Left renal pelvis (tissue), 4 donors: ENCODE measurements at regions not wholly inside any gene's neighbourhood (a gene's known extent, or its start where the extent isn't known, plus 50 kb on each side); places are given as distances from the start of the nearest gene placed in this dataset.

ENCODE experiments used
- DNase-seq, 4 donors: peaks; one replicate each; pipeline ENCODE4 v3.0.0-alpha.2; 2013; ENCODE audit warnings: low read depth in 4 of 4, low spot score in 3 of 4

DNA sequence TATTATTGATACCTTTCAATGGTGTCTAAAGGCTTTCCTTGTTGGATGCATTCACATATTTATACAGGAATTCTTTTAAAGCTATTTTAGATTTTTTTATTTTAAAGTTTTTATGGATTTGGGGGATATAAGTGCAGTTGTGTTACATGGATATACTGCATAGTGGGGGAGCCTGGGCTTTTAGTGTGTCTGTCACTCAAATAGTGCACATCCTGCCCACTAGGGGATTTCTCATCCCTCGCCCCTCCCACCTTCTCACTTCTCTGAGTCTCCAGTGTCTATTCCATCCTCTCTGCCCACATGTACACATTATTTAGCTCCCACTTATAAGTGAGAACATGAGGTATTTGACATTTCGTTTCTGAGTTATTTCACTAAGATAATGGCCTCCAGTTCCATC, 154.0 kb upstream of the MKI67 start:
- DNase-seq, result no peak

DNA sequence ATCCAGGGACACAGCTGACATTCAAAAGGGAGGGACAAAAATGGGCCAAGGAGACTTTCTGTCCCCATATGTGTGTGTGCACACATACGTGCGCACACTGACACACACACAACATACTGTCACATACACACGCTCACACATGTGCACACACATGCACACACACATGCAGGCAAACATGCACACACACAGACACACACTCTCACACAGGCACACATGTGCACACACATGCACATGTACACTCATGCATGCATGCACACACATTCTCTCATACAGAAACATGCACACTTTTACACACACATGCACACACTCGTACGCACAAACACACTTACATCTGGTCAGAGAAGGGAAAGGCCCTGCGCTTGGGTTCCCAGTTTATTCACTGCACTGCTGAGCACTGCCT, 155.1 kb upstream of the MKI67 start:
- no peak for DNase-seq

DNA sequence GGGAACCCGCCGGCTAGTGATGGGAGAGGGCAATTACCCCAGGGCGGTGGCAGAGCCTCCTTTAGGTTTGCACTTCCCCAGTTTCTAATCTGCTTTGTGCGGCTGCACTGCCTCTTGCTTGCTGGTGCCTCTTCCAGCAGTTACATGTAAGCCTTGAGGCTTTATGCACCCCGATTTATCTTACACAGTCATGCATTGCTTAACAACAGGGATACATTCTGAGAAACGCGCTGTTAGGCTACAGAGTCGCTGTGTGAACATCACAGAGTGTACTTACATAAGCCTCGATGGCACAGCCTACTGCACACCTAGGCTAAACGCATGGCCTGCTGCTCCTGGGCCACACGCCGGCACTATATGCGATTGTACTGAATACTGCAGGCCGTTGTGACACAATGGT, 155.6 kb upstream of the MKI67 start:
- DNase-seq, result no peak

DNA sequence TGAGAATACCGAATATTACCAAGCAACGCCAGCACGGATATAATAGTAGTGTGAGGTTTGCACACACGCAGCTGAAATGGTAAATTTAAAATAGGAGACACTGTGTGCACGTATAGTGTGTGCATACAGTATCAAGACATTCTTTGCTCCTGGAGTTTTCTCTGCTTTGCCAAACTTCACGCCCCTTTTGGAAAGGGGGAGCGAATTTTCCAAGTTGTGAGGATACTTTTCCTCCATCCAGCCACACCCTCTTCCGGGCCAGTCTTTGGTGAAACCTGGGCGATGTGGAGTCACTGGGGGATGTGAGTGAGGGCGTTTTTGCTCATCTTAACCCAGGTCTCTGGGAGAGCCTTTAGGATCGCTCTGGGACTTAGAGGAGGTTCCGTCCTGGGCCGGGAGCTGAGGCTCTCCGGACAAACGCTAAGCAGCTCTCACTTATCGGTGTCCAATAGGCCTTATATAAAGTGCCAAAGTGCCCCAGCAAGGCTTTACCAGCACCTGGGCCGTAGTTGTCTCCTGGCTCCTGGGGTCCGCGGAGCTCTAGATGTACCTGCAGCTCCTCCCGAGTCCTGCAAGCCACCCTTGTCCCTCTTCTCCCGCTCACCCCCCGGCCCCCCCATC, 160.0 kb upstream of the MKI67 start:
- no peak for DNase-seq

DNA sequence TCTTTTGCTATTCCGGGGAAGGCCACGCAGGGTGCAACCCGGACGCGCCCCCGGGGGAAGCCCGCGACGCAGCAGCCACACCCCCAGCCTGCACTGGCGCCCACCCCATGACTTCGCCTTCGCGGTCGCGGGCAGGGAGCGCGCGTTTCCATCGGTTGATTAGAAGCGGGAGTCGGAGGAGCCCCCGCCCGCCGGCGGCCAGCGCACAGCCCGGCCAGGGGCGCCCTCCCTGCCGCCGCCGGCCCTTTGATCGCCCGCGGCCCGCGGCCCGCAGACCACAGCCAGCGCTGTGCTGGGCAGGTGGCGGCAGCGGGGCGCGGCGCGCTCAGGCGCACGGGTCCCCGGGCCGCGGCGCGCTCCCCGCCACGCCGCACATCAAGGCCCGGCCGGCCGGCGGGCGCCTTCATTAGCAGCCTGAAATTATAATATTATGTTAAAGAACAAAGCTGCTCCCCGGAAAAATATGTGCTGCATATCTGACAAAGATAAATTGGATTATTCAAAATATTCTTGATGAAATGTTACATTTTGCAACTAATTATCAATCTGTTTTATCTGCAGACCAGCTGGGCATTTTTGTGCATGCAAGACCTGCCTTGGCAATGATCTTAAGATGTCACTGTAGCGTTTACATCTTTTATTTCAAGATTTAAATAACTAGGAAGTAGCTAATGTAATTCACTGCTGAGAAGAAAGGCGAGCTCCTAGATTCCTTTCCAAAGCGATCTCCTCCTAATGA, 160.7 kb upstream of the MKI67 start:
- DNase-seq, result no peak

DNA sequence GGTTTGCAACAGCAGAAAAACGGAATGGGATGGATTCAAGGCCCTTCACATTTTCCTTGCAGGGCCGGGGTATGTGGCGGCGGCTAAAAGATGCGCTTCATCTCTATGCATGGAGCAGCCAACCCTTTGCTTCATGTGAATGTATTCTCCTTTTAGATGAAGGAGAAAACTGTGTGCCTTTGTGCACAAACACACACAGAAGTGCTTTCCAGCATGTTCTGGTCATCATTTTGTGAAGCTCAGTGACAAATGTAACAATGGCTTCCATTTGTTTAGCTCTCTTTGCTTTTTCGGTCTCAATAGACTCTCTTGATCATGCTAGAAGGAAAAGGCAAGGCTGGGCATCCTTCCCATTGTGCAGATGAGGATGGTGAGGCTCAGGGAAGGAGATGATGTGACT, 161.7 kb upstream of the MKI67 start:
- no peak for DNase-seq

DNA sequence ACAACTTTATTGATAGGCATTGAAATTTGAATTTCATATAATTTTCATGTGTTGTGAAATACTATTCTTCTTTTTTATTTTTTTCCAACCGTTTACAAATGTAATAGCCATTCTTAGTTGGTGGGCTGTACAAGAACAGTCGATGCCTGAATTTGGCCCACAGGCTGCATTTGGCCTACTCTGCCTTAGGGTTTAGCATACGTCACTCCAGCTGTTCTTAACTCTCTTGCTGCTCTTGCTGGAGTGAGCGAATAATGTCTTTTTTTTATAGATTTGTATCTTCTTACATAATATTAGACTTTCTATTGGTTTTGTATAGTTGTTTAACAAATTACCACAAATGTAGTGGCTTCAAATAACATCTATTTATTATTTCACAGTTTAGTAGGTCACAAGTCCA, 163.4 kb upstream of the MKI67 start:
- DNase-seq, result no peak

DNA sequence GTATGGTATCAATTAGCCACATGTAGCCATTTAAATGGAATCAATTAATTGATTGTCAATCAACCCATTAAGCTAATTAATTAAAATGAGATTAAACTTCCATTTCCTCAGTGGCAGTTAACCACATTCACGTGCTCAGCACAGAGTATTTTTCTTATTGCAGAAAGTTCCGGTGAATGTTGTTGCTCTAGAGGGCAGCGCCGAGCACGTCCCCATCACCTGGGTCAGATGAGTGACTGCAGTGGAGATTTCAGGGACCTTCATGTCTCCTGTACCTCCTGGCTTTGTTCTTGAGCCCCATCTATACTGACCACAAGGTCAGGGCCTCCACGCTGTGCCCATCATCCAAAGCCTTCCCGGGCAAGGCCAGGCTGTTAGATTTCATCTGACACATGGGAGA, 168.8 kb upstream of the MKI67 start:
- DNase-seq, result no peak

DNA sequence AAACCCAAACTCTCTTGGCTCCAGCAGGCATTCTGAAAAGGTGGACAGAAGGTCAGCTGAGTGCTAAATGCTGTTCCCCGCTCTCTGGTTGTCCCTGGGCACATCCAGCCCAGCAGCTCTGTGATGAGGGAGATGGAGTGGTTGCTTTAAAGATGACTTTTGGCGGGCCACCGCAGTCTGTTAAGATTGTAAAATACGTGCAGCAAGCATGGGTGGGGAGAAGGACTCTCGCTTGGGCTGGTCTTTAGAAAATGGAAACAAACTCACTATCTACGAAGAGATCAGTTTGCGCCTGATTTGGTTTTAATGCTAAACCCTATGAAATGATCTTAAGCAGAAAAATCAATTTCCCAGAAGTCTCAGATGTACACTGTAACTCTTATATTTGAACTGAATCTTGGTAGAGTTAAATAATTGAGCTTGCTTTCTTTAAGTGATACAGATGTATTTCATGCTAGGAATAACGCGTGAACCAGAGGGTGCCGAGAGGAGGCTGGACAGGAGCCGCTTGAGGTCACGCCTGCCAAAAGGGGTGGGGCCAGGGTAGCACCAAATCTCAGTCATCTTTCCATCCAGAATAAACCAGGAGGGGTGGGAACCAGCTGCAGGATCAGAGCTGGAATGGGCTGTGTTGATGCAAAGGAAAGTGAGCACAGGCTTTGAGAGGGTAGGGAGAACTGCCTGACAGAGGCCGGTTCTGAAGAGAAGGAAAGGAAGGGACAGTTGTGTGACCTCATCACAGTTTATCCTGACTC, 170.2 kb upstream of the MKI67 start:
- DNase-seq, result no peak

DNA sequence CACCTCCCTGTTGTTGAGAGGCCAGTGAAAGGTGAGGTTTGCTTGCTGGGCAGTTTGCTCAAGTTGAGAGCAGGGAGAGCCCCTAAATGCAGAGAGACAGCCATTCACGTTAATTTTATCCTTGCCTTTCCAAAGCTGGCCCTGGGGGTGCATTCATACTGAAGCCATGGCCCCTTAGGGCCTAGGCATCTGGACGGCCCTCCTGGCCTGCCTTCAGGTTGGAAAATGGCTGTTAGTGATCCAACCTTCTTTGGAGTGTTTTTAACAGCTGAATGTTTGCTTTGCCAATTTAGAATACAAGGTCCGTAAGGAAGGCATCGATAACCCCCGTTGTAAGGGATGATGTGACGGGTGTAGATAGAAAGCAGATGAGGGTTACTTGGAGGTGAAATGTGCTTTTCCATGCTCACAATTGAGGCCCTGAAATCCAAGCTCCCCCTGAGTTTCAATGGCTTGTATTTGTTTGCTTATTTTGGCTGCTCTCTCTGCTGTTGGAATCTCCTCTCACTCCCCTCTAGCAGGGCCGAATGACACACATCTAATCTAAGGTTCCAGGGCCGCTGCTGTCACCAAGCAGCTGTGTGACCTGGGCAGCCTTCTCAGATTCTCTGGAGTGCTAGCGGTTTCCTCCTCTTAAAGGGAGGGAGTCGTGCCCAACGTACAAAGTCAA, 171.6 kb upstream of the MKI67 start:
- DNase-seq, result peak in 1 of 4 donors; percentile 32

DNA sequence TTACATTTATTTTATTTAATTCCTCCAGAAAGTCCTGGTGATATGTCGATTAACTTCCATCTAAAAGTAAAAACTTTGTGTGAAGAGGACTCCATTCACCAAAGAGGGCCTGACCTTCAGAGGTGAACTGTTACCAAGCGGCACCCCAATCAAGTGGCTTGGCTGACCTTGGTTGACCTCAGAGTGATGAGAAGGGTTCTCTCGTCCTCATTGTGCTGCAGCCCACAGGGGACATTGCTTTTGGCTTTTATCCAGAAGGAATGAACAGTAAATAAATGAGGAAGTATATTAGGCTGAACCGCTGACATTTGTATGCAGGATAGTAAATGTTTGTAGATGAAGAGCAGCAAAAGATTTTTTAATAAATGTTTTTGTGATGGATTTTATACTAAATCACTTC, 172.4 kb upstream of the MKI67 start:
- DNase-seq, result no peak

DNA sequence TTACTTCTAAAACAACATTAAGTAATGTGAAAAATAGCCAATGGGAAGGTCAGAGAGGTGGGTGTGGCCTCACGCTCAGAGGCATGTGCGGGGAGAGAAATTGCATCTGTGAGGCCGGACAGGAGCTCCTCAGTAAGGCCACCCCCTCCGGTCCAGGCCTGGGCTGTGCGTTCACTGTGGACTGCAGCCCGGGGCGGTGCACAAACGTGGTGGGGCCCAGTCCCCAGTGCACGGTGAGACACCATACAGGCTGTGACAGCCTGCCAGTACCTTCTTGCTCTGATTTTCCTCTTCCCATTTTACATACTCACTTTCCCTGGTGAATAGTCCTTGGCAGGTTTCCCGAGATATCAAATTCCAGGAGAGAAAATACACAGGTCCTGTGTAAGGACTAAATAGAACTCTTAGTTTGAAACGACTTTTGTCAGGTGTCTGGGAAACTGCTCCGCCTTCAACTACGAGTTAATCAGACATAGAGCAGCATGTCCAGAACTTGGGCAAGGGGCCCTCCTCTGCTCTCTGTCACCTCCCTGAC, 174.1 kb upstream of the MKI67 start:
- DNase-seq, result no peak

DNA sequence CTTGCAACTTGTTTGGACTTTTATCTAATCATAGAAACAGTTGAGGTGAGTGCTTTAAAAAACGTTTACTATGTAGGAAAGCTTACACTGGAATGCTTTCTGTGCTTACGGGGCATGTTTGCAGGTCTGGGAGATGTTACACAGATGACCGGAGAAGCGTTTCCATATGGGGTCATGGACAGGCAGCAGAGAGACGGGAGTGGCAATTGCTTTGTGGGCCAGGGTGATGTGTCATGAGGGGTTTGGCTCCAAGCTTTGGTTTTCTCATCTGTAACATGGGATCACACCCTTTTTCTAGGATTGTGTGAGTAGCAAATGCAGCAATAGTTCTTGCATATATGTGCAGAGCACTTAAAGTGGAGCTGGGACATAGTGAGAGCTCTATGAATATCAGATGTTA, 174.8 kb upstream of the MKI67 start:
- DNase-seq, result no peak

DNA sequence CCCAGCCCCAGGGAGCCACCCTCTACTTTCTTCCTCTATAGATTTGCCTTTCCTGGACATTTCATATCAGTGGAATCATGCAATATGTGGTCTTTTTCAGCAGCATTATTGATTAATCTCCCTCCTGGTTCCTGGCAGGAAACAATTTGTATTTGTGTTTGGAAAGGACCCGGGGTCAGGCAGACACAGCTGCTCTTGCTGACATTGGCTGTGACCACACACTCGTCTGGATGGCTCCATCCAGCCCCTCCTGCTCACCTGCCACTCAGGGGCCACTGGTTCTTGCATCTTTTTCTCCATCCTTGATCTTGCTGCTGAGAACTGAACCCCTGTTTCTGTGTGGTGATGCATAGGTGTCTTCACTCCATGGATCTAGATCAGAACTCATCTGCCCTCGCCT, 176.6 kb upstream of the MKI67 start:
- DNase-seq, result no peak

DNA sequence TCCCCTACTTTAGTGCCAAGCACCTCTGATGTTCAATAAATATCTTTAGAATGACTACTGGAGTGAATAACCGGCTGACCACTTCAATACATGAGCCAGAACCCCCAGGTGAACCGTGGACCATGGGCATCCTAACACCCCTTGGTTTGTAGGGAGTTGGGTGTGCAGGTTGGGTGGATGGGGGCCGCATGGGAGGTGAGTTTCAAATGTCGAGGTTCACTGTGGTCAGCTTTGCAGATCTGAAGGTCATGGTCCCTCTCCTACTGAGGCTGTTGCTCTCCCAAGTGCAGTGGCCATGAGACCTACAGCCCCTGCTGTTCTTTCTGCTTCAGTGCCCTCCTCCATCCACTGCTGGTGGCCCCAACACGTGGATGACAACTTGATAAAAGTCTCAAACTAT, 178.0 kb upstream of the MKI67 start:
- DNase-seq, result no peak

DNA sequence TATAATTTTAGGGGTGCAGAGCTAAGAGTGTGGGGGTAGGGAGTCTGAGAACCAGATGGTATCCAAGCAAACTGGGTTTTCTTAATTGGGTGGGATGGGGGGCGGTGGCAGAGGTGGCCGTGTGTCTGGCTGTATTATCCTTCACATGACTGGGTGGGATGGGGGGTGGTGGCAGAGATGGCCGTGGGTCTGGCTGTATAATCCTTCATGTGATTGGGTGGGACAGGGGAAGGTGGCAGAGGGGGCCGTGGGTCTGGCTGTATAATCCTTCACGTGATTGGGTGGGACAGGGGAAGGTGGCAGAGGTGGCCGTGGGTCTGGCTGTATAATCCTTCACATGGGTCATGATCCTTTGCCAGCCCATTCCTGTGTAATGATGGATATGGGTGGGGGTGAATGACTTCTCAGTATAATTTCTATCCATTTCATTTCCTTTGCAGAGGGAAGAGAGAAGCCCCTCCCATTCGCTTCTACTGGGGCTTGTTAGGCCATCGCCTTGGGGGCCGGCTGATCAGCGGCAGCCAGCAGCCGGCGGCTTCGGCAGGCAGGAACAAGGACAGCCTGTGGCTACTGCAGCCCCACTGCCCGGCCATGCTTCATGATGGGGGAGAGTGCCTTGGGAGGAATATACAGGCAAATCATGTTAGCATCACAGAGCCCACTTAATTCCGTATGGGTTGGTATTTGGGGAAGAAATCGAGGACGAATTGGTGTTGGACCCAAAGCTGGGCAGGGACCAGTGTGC, 179.6 kb upstream of the MKI67 start:
- DNase-seq, result no peak

DNA sequence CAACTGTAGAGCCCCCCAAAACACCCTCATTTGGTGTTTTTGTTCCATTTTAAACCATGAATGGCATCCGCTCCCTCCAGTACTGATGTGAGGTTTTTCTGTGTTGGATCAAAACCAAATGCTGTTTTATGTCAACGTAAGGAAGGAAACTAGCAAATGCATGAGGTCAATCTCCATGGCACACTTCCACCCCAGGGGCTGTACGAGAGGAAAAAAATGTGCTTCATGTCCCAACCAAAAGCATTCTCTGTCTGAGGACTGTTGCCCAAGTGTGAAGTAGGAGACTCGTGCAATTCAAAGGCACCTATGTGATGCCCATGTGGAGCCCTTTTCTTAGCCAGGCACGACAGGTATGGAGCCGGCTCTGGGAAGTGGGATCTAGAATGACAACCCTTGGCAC, 180.3 kb upstream of the MKI67 start:
- no peak for DNase-seq

DNA sequence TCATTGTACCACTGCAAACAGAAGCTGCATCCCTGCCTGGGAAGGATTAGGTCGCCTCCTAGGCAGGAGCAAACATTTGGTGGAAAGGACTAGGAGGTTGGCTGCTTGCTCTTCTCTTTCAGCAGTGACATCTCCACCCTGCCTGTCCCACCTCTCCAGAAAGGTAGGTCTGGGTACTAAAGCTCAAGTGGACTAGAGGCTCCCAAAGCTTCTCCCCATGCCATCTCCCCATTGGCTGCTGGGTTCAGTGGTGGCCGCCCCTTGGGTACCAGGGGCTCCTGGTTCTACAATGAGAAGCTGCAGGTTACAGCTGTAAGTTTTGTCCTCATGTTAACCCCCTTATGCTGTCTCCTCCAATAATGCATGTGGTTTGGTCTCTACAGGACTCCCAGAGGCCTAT, 180.7 kb upstream of the MKI67 start:
- DNase-seq, result no peak

DNA sequence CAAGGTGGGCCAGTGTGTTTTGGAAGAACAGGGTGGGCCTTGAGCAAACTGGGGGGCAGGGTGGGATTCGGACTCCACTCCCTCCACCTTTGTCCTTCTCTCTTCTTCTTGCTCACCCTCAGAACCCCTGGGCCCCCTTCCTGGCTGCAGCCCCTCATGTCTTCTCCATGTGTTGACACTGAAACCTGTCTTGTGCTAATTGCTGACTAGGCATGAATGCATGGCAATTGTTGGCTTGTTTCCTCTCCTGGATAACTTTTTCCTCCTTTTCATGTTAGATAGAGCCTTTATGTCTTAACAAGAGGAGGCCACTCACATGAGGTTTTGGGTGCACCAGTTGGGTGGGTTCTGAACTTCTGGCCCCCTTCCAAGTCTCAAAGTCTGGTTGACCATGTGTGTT, 181.6 kb upstream of the MKI67 start:
- DNase-seq, result no peak

DNA sequence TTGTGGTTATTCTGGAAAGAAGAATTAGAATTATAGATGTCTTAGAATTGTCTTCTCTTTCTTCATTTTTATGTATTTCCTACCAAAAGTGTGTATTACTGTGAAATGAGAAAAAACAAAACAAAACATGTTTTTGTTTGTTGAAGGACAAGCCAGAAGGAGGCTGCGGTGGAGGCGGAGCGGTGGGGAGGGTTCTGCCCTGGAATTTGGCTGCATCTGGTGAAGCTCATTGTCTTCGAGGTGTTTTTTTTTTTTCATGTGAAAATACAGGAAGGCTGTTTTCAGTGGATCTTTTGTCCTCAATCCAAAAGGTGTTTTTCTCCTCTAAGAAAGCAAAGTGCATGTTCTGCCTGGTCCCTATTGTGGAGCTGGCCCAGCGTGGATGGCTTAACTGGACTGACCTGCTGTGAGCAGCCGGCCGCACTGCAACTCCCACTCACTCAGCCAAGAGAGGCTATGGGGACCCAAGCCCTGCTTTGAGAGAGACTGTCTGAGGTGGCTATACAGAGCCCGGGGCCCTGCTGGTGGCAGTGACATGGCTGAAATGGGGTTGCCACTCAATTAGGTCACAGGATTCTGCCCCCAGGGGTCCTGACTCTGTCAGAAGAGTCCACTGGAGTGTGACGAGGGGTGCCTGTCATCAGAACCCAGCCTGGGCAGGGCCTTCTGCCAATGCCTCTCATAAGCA, 184.9 kb upstream of the MKI67 start:
- no peak for DNase-seq
